ENCODE measurements at regions not wholly inside any gene's neighbourhood (a gene's known extent, or its start where the extent isn't known, plus 50 kb on each side); places are given as distances from the start of the nearest gene placed in this dataset.
"Not testable (repeated sequence)": the region's sequence is repeated elsewhere in the genome, so short reads cannot be mapped to it uniquely, and the experiment has no call there.

DNA sequence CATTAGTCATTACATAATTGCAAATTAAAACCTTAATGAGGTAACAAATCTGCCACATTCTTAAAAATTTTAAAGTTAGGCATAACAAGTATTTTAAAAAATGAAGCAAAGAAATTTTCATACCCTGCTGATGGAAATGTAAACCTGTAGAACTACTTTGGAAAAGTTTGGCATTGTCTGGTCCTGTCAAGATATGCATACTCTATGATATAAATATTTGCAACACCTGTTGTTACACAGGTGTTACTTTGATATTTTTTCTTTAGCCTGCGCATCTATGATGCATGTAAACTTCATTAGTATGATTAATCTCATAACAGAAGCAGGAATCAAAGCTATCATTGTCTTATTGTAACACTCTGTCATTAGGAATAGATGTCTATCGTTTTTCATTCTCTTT, 634.3 kb downstream of the TRIB2 start:
- no peak for DNase-seq (ENCODE audit: low spot score)
- no peak for ATAC-seq (ENCODE audit: low read depth)
- H3K27me3 ChIP-seq (ENCODE audit: insufficient read depth, poor library complexity, severe bottlenecking) = no peaks in the 10 kb centered on the region
- TF ChIP-seq, protein P1, sequence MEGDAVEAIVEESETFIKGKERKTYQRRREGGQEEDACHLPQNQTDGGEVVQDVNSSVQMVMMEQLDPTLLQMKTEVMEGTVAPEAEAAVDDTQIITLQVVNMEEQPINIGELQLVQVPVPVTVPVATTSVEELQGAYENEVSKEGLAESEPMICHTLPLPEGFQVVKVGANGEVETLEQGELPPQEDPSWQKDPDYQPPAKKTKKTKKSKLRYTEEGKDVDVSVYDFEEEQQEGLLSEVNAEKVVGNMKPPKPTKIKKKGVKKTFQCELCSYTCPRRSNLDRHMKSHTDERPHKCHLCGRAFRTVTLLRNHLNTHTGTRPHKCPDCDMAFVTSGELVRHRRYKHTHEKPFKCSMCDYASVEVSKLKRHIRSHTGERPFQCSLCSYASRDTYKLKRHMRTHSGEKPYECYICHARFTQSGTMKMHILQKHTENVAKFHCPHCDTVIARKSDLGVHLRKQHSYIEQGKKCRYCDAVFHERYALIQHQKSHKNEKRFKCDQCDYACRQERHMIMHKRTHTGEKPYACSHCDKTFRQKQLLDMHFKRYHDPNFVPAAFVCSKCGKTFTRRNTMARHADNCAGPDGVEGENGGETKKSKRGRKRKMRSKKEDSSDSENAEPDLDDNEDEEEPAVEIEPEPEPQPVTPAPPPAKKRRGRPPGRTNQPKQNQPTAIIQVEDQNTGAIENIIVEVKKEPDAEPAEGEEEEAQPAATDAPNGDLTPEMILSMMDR (IDR thresholded peaks at IDR 0.05; ENCODE audit: poor library complexity, severe bottlenecking) = no peak
- no peaks in the 10 kb centered on the region for H3K9me3 ChIP-seq (ENCODE audit: severe bottlenecking)
- H3K36me3 ChIP-seq (ENCODE audit: low read depth) = no peaks in the 10 kb centered on the region
- no peaks in the 10 kb centered on the region for H3K4me1 ChIP-seq (ENCODE audit: insufficient read depth, poor library complexity, severe bottlenecking)
- no peak overlapping the region for H3K4me3 ChIP-seq (ENCODE audit: severe bottlenecking)
- no peak overlapping the region for H3K27ac ChIP-seq (ENCODE audit: poor library complexity, severe bottlenecking)

- ATAC-seq (ENCODE audit: low read depth) = no peak
- no peaks in the 10 kb centered on the region for H3K9me3 ChIP-seq (ENCODE audit: severe bottlenecking)
- no peak overlapping the region for H3K4me3 ChIP-seq (ENCODE audit: severe bottlenecking)
- no peaks in the 10 kb centered on the region for H3K4me1 ChIP-seq (ENCODE audit: insufficient read depth, poor library complexity, severe bottlenecking)
- no peak overlapping the region for H3K27ac ChIP-seq (ENCODE audit: poor library complexity, severe bottlenecking)
- H3K27me3 ChIP-seq (ENCODE audit: insufficient read depth, poor library complexity, severe bottlenecking) = no peaks in the 10 kb centered on the region
- TF ChIP-seq, protein P1 (IDR thresholded peaks at IDR 0.05; ENCODE audit: poor library complexity, severe bottlenecking) = no peak
- DNase-seq (ENCODE audit: low spot score) = no peak
- H3K36me3 ChIP-seq (ENCODE audit: low read depth) = no peaks in the 10 kb centered on the region
Observed at GRCh38 chr2:13353083-13353482, 636.3 kb downstream of the TRIB2 start.

DNA sequence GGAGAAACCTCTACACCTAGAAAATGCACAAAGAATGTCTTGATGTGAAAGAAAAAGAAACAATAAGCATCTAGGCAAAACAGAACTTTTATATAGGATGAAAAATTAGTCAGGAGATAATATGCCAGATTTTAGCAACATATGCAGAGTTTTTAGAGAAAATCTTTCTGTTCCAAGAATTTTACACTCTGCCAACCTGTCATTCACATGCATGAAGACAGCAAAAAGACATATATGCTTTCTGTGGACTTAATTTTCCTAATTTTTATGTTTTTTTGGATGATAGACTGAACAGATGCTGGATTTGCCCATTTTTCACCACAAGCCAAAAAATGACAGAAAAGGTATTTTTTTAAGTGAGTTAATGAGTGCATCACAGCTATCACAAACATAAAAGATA, 637.3 kb downstream of the TRIB2 start:
- DNase-seq (ENCODE audit: low spot score) (no peak), ATAC-seq (ENCODE audit: low read depth) (no peak)
- H3K36me3 ChIP-seq (ENCODE audit: low read depth) = no peaks in the 10 kb centered on the region
- TF ChIP-seq, protein P1 (IDR thresholded peaks at IDR 0.05; ENCODE audit: poor library complexity, severe bottlenecking) = no peak
- H3K9me3 ChIP-seq (ENCODE audit: severe bottlenecking) = no peaks in the 10 kb centered on the region
- no peaks in the 10 kb centered on the region for H3K27me3 ChIP-seq (ENCODE audit: insufficient read depth, poor library complexity, severe bottlenecking)
- H3K4me3 ChIP-seq (ENCODE audit: severe bottlenecking) = no peak overlapping the region
- no peaks in the 10 kb centered on the region for H3K4me1 ChIP-seq (ENCODE audit: insufficient read depth, poor library complexity, severe bottlenecking)
- no peak overlapping the region for H3K27ac ChIP-seq (ENCODE audit: poor library complexity, severe bottlenecking)

GRCh38 chr2:13381928-13382327, 665.2 kb downstream of the TRIB2 start:
- H3K36me3 ChIP-seq (ENCODE audit: low read depth); H3K27ac ChIP-seq (ENCODE audit: poor library complexity, severe bottlenecking); DNase-seq (ENCODE audit: low spot score); H3K4me1 ChIP-seq (ENCODE audit: insufficient read depth, poor library complexity, severe bottlenecking); ATAC-seq (ENCODE audit: low read depth); H3K9me3 ChIP-seq (ENCODE audit: severe bottlenecking); H3K4me3 ChIP-seq (ENCODE audit: severe bottlenecking); H3K27me3 ChIP-seq (ENCODE audit: insufficient read depth, poor library complexity, severe bottlenecking): not testable (repeated sequence)

- DNase-seq (ENCODE audit: low spot score); H3K4me1 ChIP-seq (ENCODE audit: insufficient read depth, poor library complexity, severe bottlenecking); H3K4me3 ChIP-seq (ENCODE audit: severe bottlenecking); H3K36me3 ChIP-seq (ENCODE audit: low read depth); H3K27me3 ChIP-seq (ENCODE audit: insufficient read depth, poor library complexity, severe bottlenecking); H3K9me3 ChIP-seq (ENCODE audit: severe bottlenecking); H3K27ac ChIP-seq (ENCODE audit: poor library complexity, severe bottlenecking); ATAC-seq (ENCODE audit: low read depth): not testable (repeated sequence)
Observed at GRCh38 chr2:13389172-13389571, 672.4 kb downstream of the TRIB2 start.

DNA sequence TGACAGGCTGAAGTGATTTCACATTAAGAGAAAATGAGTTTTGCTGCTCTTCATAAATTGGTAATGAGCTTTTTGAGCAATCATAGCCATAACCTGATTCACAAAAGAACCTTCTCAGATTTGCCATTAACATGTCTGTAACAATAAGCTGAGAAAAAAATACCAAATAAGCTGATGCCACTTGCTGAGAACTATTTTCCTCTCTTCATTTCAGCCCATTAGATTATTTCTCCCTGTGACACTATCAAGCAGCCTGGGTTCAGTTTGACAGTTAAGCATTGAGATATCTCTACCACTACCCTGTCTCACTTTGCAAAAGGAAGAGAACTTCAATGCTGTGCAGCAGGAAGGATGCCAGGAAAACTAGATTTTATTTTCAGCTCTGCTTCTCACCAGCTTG, 673.9 kb downstream of the TRIB2 start:
- H3K4me3 ChIP-seq (ENCODE audit: severe bottlenecking) = no peak overlapping the region
- no peaks in the 10 kb centered on the region for H3K9me3 ChIP-seq (ENCODE audit: severe bottlenecking)
- H3K27ac ChIP-seq (ENCODE audit: poor library complexity, severe bottlenecking) = no peak overlapping the region
- no peaks in the 10 kb centered on the region for H3K27me3 ChIP-seq (ENCODE audit: insufficient read depth, poor library complexity, severe bottlenecking)
- no peak for ATAC-seq (ENCODE audit: low read depth)
- no peaks in the 10 kb centered on the region for H3K4me1 ChIP-seq (ENCODE audit: insufficient read depth, poor library complexity, severe bottlenecking)
- no peak for DNase-seq (ENCODE audit: low spot score)
- TF ChIP-seq, protein P1 (IDR thresholded peaks at IDR 0.05; ENCODE audit: poor library complexity, severe bottlenecking) = no peak
- no peaks in the 10 kb centered on the region for H3K36me3 ChIP-seq (ENCODE audit: low read depth)

Measured in RWPE2 (cell line).